Suprapubic skin (tissue), 4 donors: ENCODE measurements at regions not wholly inside any gene's neighbourhood (a gene's known extent, or its start where the extent isn't known, plus 50 kb on each side); places are given as distances from the start of the nearest gene placed in this dataset.

Experiments used
- EP300 ChIP-seq: sonication (generic); formaldehyde crosslinking; IDR thresholded peaks from one replicate; pipeline ENCODE4 v1.6.1; 2017; ENCODE audit warnings: antibody characterized with exemption
- POLR2A ChIP-seq, 2 donors: fragments of 450-650 bp; IDR thresholded peaks; one replicate each; pipeline ENCODE4 v1.6.1; 2017; ENCODE audit warnings: antibody characterized with exemption in 2 of 2, mild to moderate bottlenecking in 2 of 2, moderate library complexity in 2 of 2
- POLR2AphosphoS5 ChIP-seq, 3 donors: sonication (generic); formaldehyde crosslinking; IDR thresholded peaks; one replicate each; pipeline ENCODE4 v1.6.1; 2017; ENCODE audit warnings: antibody characterized with exemption in 3 of 3
- TF ChIP-seq, protein P1 (sequence below), 2 donors: fragments of 200-600 bp in 1 of 2; fragments of 450-650 bp in 1 of 2; sonication (generic) in 1 of 2; IDR thresholded peaks; one replicate each; pipeline ENCODE4 v1.5.1; 2016 to 2019; ENCODE audit warnings: antibody characterized with exemption in 2 of 2, mild to moderate bottlenecking in 1 of 2, moderate library complexity in 1 of 2

DNA sequence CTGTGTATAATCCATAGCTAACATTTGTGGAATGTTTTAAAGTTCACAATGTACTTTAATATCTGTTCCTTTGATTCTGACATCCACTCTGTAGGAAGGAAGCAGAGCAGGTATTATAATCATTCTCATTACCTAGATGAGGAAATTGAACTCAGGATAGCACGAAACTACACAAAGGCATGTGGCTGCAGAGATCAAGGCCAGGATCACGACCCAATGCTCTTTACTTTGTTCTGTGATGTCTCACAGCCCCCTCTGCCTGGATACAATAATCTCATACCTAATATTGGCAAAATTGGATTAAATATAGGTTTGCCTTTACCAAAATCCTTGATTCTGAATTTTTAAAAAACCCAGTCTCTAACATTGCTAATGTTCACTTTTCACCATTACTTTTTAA, 298.0 kb upstream of the KITLG start:
- TF ChIP-seq, protein P1, sequence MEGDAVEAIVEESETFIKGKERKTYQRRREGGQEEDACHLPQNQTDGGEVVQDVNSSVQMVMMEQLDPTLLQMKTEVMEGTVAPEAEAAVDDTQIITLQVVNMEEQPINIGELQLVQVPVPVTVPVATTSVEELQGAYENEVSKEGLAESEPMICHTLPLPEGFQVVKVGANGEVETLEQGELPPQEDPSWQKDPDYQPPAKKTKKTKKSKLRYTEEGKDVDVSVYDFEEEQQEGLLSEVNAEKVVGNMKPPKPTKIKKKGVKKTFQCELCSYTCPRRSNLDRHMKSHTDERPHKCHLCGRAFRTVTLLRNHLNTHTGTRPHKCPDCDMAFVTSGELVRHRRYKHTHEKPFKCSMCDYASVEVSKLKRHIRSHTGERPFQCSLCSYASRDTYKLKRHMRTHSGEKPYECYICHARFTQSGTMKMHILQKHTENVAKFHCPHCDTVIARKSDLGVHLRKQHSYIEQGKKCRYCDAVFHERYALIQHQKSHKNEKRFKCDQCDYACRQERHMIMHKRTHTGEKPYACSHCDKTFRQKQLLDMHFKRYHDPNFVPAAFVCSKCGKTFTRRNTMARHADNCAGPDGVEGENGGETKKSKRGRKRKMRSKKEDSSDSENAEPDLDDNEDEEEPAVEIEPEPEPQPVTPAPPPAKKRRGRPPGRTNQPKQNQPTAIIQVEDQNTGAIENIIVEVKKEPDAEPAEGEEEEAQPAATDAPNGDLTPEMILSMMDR (IDR thresholded peaks at IDR 0.05): no peak
- TF ChIP-seq POLR2AphosphoS5 (IDR thresholded peaks at IDR 0.05): no peak
- TF ChIP-seq EP300: no peak
- TF ChIP-seq POLR2A (IDR thresholded peaks at IDR 0.05): no peak
